PC-3 (cell line): ENCODE measurements at regions not wholly inside any gene's neighbourhood (a gene's known extent, or its start where the extent isn't known, plus 50 kb on each side); places are given as distances from the start of the nearest gene placed in this dataset.

Experiments
- ATAC-seq: fragments of 200-7000 bp; cut with Tn5 transposase; 2 replicates; pipeline ENCODE4 v1.9.1; 2020; ENCODE audit warnings: mild to moderate bottlenecking, moderate library complexity
- BruUV-seq: library from RNA; stranded (reverse); fragments of 400-500 nt; replicated peaks from 2 replicates; lab custom pipeline; 2021; lab: Mats Ljungman, UMichigan
- CTCF ChIA-PET: fragments of 300-600 bp; sonication (Branson Sonifier 250); formaldehyde crosslinking; loops from one replicate; lab custom pipeline; 2022; ENCODE audit warnings: antibody characterized with exemption; lab: Charles Lee
- POLR2A ChIA-PET: fragments of 300-600 bp; sonication (Branson Sonifier 250); formaldehyde crosslinking; loops from one replicate; lab custom pipeline; 2022; ENCODE audit warnings: antibody characterized with exemption; ENCODE audit not compliant: unreplicated experiment; lab: Charles Lee
- DNase-seq: peaks from one replicate; pipeline ENCODE4 v3.0.0-alpha.2; 2015
- H2AFZ ChIP-seq: fragments of 300-600 bp; sonication (generic); 2 replicates; pipeline ENCODE4 v1.6.0; 2016; ENCODE audit warnings: antibody characterized with exemption, low read length
- H3F3A ChIP-seq: fragments of 300-600 bp; sonication (generic); one replicate; pipeline ENCODE4 v1.6.0; 2017; ENCODE audit warnings: antibody characterized with exemption, low read length, control low read depth, mild to moderate bottlenecking; ENCODE audit not compliant: unreplicated experiment
- H3K27ac ChIP-seq: fragments of 300-600 bp; sonication (generic); 2 replicates; pipeline ENCODE4 v1.5.1; 2016; ENCODE audit warnings: mild to moderate bottlenecking, low read length
- H3K27me3 ChIP-seq: fragments of 300-600 bp; sonication (generic); 2 replicates; pipeline ENCODE4 v1.6.1; 2016; ENCODE audit warnings: low read length, mixed read lengths
- H3K36me3 ChIP-seq: fragments of 300-600 bp; sonication (generic); 2 replicates; pipeline ENCODE4 v1.6.1; 2016; ENCODE audit warnings: low read depth, mixed run types, low read length, mixed read lengths
- H3K4me1 ChIP-seq: fragments of 300-600 bp; sonication (generic); 2 replicates; pipeline ENCODE4 v1.5.1; 2016; ENCODE audit warnings: low read length; ENCODE audit not compliant: insufficient read depth
- H3K4me2 ChIP-seq: fragments of 300-600 bp; sonication (generic); 2 replicates; pipeline ENCODE4 v1.6.0; 2016; ENCODE audit warnings: low read length
- H3K4me3 ChIP-seq: fragments of 300-600 bp; sonication (generic); 2 replicates; pipeline ENCODE4 v1.5.1; 2016; ENCODE audit warnings: mild to moderate bottlenecking, low read length, mixed read lengths
- H3K79me2 ChIP-seq: fragments of 300-600 bp; sonication (generic); 2 replicates; pipeline ENCODE4 v1.6.1; 2017; ENCODE audit warnings: low read length, mixed read lengths
- H3K9ac ChIP-seq: fragments of 300-600 bp; sonication (generic); 2 replicates; pipeline ENCODE4 v1.6.0; 2016; ENCODE audit warnings: mild to moderate bottlenecking, low read length
- H3K9me2 ChIP-seq: fragments of 300-600 bp; sonication (generic); replicated peaks from 2 replicates; pipeline ENCODE4 v1.6.1; 2016; ENCODE audit warnings: mixed run types, low read length, mixed read lengths
- H3K9me3 ChIP-seq: fragments of 300-600 bp; sonication (generic); 2 replicates; pipeline ENCODE4 v1.6.1; 2016; ENCODE audit warnings: low read length, mixed read lengths
- H4K20me1 ChIP-seq: fragments of 300-600 bp; sonication (generic); 2 replicates; pipeline ENCODE4 v1.6.1; 2016; ENCODE audit warnings: low read length, mixed read lengths
- CTCF ChIP-seq: fragments of 300-600 bp; sonication (generic); conservative IDR thresholded peaks from 2 replicates; pipeline ENCODE4 v1.5.1; 2017; ENCODE audit warnings: antibody characterized with exemption, low read depth, mild to moderate bottlenecking, low read length
- EZH2 ChIP-seq: fragments of 300-600 bp; sonication (generic); IDR thresholded peaks from one replicate; pipeline ENCODE4 v1.6.1; 2017; ENCODE audit warnings: antibody characterized with exemption, mild to moderate bottlenecking, low read length; ENCODE audit not compliant: unreplicated experiment
- EZH2phosphoT487 ChIP-seq: fragments of 300-600 bp; sonication (generic); IDR thresholded peaks from 2 replicates; pipeline ENCODE4 v1.6.1; 2018; ENCODE audit warnings: mild to moderate bottlenecking, antibody characterized with exemption, low read length, borderline replicate concordance
- intact Hi-C: fragments of 100-400 bp; cut with micrococcal nuclease; formaldehyde crosslinking; loops from 2 replicates; pipeline ENCODE4 v1.9.0; 2023

- Histone ChIP-seq H3K27me3 (no peaks in the 10 kb centered on the region), H3K9me3 (no peaks in the 10 kb centered on the region), H3K4me3 (no peak overlapping the region), H3K4me1 (no peaks in the 10 kb centered on the region), H3K4me2 (no peak overlapping the region), H4K20me1 (no peaks in the 10 kb centered on the region), H3F3A (no peaks in the 10 kb centered on the region), H3K9ac (no peak overlapping the region), H3K9me2 (no peaks in the 10 kb centered on the region), H3K27ac (no peak overlapping the region), H3K36me3 (no peaks in the 10 kb centered on the region), H3K79me2 (no peaks in the 10 kb centered on the region), H2AFZ (no peak overlapping the region)
- DNase-seq (no peak), ATAC-seq (no peak)
- intact Hi-C loops, result no loop called here
- POLR2A ChIA-PET, result no interaction called here
- CTCF ChIA-PET, result no interaction called here
- TF ChIP-seq CTCF (no peak), EZH2phosphoT487 (no peak), EZH2 (no peak)
- BruUV-seq, result no TSS peak
Measured at GRCh38 chr11:26792941-26793340, 71.1 kb upstream of the SLC5A12 start.

- Histone ChIP-seq H3K4me1 (no peaks in the 10 kb centered on the region), H3K4me2 (no peak overlapping the region), H2AFZ (no peak overlapping the region), H3K9ac (no peak overlapping the region), H3K4me3 (no peak overlapping the region), H3K36me3 (no peaks in the 10 kb centered on the region), H3K9me2 (no peaks in the 10 kb centered on the region), H3K9me3 (no peaks in the 10 kb centered on the region), H3K27ac (no peak overlapping the region), H3K79me2 (no peaks in the 10 kb centered on the region), H4K20me1 (no peaks in the 10 kb centered on the region), H3K27me3 (no peaks in the 10 kb centered on the region), H3F3A (no peaks in the 10 kb centered on the region)
- CTCF ChIA-PET, result no interaction called here
- ATAC-seq (no peak), DNase-seq (no peak)
- POLR2A ChIA-PET, result no interaction called here
- no TSS peak for BruUV-seq
- no peak for TF ChIP-seq EZH2
- TF ChIP-seq CTCF, result no peak
- intact Hi-C loops, result no loop called here
Measured at GRCh38 chr11:26793487-26793886, 71.6 kb upstream of the SLC5A12 start.

- no peak overlapping the region for H3K4me3 ChIP-seq
- intact Hi-C loops, result no loop called here
- H3K9me2 ChIP-seq, result no peaks in the 10 kb centered on the region
- no TSS peak for BruUV-seq
- H3K27ac ChIP-seq, result no peak overlapping the region
- no peaks in the 10 kb centered on the region for H3K36me3 ChIP-seq
- no peaks in the 10 kb centered on the region for H3K9me3 ChIP-seq
- DNase-seq, result no peak
- no peaks in the 10 kb centered on the region for H4K20me1 ChIP-seq
- H3F3A ChIP-seq, result no peaks in the 10 kb centered on the region
- no peaks in the 10 kb centered on the region for H3K27me3 ChIP-seq
- CTCF ChIA-PET, result no interaction called here
- no peak overlapping the region for H3K4me2 ChIP-seq
- H3K4me1 ChIP-seq, result no peaks in the 10 kb centered on the region
- no peak overlapping the region for H2AFZ ChIP-seq
- TF ChIP-seq EZH2, result no peak
- no peak for TF ChIP-seq CTCF
- no peak for TF ChIP-seq EZH2phosphoT487
- H3K79me2 ChIP-seq, result no peaks in the 10 kb centered on the region
- no peak for ATAC-seq
- POLR2A ChIA-PET, result no interaction called here
- no peak overlapping the region for H3K9ac ChIP-seq
Measured at GRCh38 chr11:26801601-26802000, 79.7 kb upstream of the SLC5A12 start.
